NCI-H526 (cell line): ENCODE measurements at regions not wholly inside any gene's neighbourhood (a gene's known extent, or its start where the extent isn't known, plus 50 kb on each side); places are given as distances from the start of the nearest gene placed in this dataset.

Experiments
- DNase-seq, 2 experiments: peaks; one replicate each; lab custom pipeline; 2025; lab: John Stamatoyannopoulos, UW

DNA sequence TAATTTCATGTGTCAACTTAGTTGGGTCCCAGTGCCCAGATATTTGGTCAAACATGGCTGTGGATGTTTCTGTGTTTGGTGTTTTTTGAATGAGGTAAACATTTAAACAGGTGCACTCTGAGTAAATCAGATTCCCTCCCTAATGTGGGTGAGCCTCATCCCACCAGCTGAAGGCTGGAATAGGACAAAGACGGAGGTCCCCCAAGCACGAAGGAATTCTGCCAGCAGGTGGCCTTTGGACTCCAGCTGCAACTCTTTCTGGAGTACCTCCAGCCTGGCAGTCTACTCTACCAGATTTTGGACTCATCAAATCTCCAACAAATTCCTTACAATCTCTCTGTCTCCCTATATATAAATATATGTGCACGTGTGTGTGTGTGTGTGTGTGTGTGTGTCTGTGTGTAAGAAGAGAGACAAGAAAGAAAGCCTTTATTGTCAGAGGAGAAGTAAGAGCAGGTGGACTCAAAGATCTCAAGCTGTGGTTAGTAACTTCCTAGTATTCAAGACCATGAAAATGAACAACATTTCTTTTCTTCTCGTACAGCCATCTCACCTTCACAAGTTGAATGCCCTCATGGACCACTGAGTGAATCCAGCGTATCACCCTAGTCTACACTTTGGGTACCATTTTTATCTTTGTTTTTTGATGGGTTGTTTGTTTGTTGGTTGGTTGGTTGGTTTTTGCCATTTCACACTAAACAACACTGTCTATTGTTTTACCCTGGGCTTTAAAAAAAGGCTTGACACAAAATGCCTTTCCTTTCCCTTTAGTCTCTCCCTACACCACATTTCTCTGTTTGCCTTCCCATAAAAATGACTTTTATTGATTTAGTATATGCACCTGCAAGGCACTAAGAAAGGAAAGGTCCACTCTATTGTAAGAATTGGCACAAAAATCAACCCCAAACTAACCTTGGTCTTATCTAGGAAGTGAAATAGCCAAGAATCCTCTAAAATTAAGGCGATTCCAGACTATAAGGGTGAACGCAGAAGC, 118.7 kb downstream of the TENT4A start:
- peak in 1 of 2 experiments; percentile 15 for DNase-seq

DNA sequence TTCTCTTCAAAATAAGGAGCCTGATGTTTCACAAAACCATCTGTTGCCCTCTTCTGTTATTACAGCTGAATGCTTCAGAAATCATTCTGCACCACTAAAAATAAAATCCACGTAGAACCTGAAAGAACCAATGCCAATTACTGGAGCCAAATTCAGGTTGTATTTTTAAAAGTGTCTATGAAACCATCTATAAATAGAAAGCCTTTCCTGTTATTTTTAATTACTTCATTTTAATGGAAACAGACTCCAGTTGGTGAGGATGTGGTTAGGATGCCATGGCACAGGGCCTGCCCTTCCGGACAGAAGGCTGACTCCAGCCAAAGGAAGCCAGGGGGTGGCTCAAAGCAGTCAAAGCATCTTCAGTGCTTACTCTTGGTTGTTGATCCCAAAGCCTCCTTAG, 119.8 kb downstream of the TENT4A start:
- no peak for DNase-seq

DNA sequence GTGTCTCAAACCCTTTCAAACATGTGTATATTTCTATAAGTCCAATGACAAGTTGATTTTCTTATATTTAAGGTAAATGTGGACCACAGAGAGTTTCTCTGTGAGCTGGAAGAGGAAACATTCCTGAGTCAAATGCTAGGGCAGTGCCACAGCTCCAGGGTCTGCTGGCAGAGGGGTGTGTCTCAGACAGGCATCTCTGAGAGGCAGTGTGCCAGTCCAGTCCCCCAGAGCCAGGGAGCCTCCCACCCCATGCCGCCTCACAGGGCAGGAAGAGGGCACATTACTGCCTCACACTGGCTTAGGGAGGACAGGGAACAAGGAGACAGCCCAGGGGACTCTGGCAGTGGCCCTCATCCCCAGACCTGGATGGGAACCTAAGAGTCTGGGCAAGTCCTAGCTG, 120.2 kb downstream of the TENT4A start:
- DNase-seq = no peak

DNA sequence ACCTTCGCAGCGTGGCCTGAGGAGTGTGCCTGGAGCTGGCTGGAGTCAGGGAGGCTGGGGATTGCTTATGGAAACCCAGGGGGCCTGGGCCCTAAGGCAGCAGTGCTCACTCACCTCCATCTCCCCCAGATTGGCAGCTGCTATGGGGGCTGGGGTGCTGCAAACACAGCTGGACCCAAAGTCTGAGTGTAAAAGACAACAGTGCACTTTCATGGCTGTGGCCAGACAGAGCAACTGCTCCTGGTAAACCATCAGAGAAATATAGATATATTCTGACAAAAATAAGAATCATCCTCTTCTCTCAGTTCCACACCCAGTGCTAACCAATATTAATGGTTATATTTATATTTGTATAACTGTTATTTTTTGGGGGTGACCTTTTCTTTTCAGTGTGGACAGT, 123.9 kb downstream of the TENT4A start:
- DNase-seq = no peak

DNA sequence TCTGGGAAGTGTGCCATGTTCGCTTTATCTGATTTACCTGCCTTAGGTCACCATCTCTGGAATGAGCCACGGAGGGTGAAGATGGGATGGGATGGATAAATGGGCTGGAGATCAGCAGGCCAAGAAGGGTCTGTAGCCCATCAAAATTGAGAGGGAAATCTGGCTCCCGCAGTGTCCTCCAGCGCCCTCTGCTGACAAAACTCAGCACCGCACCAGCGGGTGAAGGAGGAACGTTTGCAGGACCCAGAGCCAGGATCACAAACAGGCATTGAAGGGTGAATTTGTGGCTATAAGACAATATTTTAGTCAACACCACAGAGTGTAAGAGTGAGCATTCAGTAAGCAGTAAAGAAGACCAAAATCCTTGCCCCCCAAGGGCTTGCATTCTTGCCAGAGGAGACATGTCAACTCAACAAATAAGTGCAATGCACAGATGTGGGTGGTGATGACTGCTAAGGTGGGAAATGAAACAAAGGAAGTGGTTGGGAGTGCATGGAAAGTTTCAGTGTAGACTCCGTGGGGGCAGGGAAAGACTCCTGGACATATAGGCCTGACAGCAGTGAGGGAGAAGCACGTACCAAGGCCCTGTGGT, 124.4 kb downstream of the TENT4A start:
- DNase-seq = no peak

DNA sequence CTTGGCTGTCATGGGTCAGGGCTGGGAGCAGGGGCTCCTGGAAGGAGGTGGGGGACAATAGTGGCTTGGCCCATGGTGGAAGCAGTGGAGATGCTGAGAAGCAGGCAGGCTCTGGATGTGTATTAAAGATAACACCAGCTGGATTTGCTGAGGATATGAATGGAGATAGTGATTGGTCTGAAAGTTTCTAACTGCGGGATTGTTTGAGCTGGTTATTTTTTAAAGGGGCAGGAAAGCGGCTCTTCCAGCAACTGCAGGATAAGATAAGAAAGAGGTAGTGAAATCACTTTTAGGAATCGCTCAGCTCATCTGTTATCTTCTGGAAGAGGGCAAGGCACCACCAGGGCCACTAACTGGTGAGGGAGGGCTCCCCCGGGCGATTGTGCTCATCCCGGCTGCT, 125.5 kb downstream of the TENT4A start:
- DNase-seq = no peak

DNA sequence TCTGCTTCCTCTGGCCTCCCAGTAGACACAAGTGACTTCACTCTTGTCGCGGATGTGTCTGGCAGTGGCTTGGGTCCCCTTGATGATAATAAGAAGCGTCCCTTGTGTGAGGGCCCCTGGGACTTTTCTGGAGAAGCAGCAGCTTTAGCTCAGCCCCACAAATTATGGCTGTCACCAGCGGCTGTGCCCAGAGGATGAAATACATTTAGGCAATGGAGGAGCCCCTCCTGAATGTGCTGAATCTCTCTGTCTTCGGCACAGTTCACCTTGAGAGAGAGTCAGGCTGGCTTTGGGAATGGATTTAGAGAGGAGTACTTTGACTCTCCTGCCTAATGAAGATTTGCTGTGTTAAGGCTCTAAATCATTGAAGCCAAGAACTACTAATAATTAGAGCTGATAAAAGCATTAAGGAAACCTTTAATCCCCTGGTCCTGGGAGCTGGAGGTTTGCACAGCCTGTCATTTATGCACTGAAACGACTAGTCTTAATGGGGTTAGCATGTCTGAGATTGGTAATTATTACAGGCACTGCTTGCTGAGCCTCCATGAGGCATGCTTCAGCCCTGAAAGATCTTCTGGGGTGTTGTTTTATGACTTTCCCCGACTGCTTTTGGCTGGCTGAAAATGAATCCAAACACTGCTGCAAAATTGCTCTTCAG, 127.0 kb downstream of the TENT4A start:
- DNase-seq = no peak

DNA sequence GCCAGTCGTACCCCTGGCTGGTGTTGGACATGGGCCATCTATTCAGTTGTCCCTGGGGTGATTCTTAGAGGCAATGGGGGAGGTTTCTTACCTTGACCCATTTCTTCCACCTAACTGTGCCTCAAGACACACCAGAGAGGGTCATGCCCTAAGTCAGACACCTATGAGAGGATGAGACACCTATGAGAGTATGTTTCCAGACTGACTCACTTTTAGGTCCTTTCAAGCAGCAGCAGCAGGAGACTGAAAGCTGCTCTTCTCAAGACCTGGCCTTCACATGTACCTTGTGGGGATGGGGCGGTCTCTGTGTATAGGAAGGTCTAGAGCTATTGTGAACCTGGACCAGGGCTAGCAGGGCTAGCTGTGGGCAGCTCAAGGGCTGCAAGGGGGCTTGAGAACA, 130.1 kb downstream of the TENT4A start:
- DNase-seq = no peak

DNA sequence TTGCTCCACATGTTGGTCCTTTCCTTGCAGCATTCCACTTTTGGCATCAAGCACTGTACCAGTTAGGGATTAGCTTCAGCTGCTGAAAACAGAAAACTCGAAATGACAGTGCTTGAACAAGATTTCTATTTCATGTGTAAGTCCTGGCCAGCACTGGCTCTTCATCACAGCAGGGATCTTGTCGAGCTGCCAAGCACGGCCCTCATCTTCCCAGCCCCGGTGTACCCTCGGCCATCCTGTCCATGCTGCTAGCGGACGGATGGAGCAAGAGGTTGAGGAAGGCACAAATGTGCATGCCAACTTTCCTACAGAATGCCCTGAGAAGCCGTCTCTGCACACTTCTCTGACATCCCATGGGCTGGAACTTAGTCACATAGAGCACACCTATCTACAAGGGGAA, 130.6 kb downstream of the TENT4A start:
- DNase-seq = no peak

DNA sequence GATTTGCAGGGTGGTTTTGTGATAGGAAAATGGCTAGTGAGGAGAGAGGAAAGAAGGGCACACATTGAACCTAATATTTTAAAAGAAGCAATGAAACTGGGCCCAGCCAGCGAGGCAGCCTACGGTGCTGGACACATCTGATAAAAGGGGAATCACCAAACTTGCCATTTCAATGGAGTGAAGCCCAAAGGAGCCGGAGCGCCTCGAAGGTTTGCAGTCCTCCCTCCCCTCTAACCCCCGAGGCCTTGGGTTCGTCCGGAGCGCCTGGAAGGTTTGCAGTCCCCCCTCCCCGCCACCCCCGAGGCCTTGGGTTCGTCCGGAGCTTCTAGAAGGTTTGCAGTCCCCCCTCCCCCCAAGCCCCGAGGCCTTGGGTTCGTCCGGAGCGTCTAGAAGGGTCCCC, 132.6 kb downstream of the TENT4A start:
- no peak for DNase-seq

DNA sequence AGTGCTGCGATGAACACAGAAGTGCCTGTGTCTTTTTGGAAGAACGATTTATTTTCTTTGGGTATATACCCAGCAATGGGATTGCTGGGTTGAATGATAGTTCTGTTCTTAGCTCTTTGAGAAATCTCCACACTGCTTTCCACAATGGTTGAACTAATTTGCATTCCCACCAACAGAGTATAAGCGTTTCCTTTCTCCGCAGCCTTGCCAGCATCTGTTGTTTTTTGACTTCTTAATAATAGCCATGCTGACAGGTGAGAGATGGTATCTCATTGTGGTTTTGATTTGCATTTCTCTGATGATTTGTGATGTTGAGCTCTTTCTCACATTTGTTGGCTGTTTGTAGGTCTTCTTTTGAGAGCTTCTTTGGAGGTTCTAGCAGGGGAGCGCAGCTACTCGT, 134.6 kb downstream of the TENT4A start:
- peak; percentile 43 to 67 for DNase-seq

DNA sequence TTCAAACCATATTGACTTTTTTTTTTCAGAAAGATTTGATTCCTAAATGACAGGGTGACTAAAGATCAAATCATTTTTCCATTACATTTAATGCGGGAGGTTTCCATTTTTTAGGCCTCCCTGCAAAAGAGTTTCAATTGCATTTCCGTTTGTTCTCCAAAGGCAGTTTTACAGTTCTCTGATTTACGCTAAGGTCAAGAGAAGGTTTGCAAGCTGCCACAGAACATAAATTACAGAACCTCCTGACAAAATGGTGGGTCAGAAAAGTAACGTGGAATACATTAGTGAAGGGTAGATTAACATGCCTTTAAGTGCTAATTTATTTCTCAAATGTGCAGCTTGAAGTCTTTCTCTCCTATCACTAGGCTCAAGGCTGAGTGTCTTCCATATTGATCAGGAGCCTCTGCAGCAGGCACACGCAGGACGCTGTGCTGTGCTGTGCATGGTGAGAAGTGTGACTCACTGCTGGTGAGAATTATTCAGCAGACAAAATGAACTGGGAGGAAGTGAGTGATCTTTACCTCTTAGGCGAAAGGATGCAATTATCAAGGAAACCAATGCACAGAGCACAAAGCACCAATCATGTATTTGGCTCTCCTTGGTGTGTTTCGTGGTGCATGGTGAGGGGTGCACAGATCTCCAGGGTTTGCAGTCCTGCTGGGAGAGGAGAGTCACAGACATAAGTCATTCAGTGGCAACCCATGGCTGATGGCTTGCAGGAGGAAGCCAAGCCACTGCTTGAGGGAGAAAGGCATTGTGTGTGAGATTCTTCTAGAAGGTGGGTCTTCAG, 136.3 kb downstream of the TENT4A start:
- no peak for DNase-seq

DNA sequence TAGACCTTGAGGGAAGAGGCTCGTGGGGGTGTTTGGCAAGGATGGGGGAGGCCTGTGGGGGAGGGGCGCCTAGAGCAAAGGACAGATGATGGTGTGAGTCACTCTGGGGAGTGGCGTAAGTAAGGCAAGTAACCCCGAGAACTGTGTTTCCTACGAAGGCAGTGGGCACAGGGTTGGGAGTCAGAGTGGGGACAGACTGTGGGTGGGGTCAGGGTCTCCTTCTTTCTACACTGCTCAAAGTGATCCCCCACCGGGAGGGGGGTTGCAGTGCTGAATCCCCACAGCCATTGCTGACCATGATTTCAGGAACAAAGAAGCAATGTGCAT, 136.8 kb downstream of the TENT4A start:
- no peak for DNase-seq

DNA sequence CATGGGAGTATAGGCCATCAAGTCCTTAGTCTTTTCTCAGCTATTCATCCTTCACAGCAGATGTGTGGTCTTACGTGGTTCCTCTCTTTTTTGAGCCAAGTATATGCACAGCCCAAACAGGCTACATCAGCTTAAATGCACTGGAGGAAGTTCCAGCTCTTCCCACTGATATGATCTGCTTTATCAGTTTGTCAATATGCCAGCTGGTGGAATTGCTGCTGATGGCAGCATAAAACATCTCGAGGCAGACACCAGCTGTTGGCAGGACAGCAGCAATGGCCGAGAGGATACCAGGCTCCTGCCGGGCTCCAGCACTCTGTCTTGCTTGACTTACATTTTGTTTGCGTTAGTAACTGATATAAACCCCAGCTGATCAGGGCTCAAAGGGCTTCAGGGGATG, 143.4 kb downstream of the TENT4A start:
- DNase-seq = no peak

DNA sequence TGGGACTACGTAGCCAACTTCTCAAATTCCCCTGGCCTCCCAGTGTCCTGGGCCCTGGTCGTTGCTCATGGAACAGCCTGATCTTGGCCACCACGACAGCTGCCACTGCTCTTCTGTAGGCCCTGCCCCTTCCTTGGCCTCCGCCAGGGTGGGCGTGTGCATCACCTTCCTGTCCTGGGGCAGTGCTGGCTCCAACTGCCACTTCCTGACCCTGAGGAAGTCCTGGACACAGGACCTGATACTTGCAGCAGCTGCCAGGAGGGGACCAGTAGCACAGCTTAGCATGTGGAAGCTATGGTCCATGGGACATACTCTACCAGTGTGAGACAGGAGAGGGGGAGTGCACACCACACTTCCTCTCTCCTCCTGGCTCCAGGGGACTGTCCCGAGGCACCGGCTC, 145.2 kb downstream of the TENT4A start:
- no peak for DNase-seq

DNA sequence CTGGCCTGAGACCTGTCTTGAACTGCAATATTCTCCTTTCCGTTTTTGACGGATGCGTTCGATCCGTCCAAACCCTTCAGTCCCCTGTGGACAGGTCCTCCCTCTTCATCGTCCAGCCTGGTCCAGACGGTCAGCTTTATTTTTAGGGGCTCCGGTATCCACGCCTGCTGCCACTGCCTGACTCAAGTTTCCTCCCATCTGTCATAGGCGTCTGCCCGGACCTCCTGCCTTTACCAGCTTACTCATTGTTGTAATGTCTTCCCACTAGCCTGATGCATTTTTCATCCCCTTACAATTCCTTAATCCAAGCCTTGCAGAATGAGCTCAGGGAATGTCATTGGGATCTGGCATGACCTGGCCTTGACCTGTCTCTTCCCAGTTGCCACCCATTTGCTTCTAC, 145.8 kb downstream of the TENT4A start:
- DNase-seq = no peak

DNA sequence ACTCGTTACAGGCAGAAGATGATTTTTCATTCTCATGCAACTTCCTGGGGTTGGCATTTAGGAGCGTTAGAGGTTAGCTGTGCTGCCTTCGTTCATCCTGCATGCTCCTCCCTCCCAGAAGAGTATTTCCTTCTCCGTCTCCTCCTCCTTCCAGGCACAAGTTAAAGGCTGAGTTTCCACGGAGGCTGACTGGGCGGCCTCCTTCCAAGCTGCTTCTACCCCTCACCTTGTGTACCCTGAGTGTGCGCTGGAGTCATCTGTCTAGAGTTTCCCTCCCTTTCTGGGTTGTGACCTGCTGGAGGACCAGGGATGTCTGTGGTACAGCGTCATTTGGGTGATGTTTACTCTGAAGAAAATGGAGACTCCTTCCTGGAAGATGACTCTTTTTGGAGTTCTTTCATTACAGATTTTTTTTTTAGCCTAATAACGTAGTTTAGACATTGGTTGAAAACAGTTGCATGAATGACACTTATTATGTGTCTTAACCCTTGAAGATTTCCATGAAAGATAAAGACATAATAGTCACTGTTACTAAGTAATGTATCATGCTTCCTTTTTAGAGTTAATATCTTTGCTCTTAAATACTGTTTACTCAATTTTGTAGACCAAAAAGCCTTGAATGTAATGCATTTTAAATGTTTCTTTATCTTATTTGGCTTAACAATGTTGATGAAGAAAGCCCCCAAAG, 146.9 kb downstream of the TENT4A start:
- DNase-seq = no peak

DNA sequence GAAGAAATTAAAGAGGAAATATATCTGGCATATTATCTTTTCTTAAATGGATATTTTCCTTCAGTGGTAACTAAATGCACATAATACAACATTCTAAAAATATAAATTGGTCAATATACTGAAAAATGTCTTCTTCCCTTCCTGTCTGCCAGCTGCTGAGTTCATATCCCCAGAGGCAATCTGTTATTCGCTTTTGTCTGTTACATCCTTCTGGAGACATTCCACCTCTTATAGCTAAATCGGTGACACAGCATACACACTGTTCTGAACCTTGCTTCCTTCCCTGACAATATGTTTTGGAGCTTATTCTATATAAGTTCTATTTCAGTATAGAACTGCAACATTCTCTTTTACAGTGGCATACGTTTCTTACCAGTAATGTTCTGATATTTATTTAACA, 147.8 kb downstream of the TENT4A start:
- no peak for DNase-seq

DNA sequence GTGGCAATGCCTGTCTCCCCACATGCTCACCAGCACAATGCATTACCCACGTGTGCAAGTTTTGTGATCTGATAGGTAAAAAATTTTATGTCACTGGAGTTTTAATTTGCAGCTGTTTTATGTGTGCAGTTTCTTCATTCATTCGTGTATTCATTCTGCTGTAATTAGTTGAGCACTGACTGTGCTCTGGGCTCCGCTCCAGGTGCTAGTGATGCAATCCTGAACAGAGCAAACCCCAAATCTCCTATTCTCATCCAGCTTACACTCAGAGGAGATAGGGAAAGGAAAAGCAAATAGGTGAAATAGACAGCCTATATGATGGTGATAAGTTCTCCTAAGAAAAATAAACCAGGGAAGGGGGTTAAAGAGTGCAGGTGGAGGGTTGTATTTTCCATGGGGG, 148.4 kb downstream of the TENT4A start:
- DNase-seq = no peak

DNA sequence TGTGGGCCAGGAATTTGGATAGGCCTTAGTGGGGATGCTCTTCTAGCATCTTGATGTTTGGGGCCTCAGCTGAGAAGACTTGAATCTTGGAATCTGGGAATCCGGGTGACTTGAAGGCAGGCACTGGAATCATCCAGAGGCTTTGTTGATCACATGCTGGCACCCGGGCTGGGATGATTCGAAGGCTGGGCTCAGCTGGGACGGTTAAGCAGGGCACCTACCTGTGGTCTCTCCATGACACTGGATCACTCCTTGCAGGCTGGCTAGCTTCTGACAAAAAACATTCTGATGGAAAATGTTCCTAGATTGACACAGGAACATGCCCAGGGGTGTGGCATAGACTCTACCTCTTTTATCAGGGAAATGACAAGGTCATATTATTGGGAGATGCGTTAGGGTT, 149.1 kb downstream of the TENT4A start:
- DNase-seq = no peak

DNA sequence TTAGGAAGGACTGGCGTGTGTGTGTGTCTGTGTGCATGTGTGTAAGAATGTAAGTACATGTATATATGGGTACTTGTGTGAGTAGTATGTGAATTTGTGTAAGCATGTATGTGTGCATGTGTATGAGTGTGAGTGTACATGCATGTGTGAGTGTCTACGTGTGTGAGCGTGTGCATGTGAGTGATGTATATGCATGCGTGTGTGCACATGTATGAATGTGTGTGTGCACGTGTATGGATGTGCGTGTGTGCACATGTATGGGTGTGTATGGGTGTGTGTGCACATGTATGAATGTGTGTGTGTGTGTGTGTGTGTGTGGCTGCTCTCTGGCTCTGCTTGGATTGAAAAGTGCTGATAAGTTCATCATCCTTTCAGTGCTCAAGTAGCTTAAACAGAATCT, 154.5 kb downstream of the TENT4A start:
- DNase-seq = no peak

DNA sequence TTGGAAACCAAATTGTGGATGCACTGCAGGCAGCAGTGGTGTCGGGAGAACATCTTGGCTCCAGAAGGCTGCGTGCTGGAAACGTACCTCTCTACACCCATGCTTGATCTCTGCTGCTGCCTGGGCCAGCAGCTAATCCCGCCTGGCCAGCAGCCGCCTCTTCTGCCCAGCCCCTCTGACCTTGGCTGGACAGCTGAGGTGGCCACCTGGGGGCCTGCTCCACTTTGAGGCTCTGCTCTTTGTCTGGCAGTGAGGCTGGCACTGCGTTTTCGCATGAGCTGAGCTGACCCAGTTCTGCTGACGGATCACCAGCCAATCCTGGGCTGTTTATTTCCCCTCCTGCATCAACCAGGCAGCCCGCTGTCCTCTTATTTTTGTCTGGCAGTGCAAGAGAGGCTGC, 154.9 kb downstream of the TENT4A start:
- no peak for DNase-seq
